MM.1S (cell line): ENCODE measurements at regions not wholly inside any gene's neighbourhood (a gene's known extent, or its start where the extent isn't known, plus 50 kb on each side); places are given as distances from the start of the nearest gene placed in this dataset.
"Not testable (repeated sequence)": the region's sequence is repeated elsewhere in the genome, so short reads cannot be mapped to it uniquely, and the experiment has no call there.

Experiments
- DNase-seq: peaks from one replicate; pipeline ENCODE4 v3.0.0-alpha.2; 2015
- H2AFZ ChIP-seq: fragments of 300-600 bp; sonication (generic); 2 replicates; pipeline ENCODE4 v1.6.0; 2016; ENCODE audit warnings: antibody characterized with exemption, low read length
- H3F3A ChIP-seq: fragments of 300-600 bp; sonication (generic); 2 replicates; pipeline ENCODE4 v1.6.1; 2016; ENCODE audit warnings: mild to moderate bottlenecking, antibody characterized with exemption, low read length, moderate library complexity, mixed read lengths; ENCODE audit not compliant: insufficient read depth
- H3K27ac ChIP-seq: fragments of 300-600 bp; sonication (generic); 2 replicates; pipeline ENCODE4 v1.5.1; 2016; ENCODE audit warnings: mild to moderate bottlenecking, low read length
- H3K27me3 ChIP-seq: fragments of 300-600 bp; sonication (generic); replicated peaks from 2 replicates; pipeline ENCODE4 v1.6.0; 2016; ENCODE audit warnings: low read length; ENCODE audit not compliant: insufficient read depth
- H3K36me3 ChIP-seq: fragments of 300-600 bp; sonication (generic); replicated peaks from 2 replicates; pipeline ENCODE4 v1.6.1; 2016; ENCODE audit warnings: mild to moderate bottlenecking, low read length, mixed read lengths; ENCODE audit not compliant: insufficient read depth
- H3K4me1 ChIP-seq: fragments of 300-600 bp; sonication (generic); 2 replicates; pipeline ENCODE4 v1.6.1; 2016; ENCODE audit warnings: low read length, mixed read lengths
- H3K4me2 ChIP-seq: fragments of 300-600 bp; sonication (generic); 2 replicates; pipeline ENCODE4 v1.6.0; 2016; ENCODE audit warnings: low read depth, low read length
- H3K4me3 ChIP-seq: fragments of 300-600 bp; sonication (generic); 2 replicates; pipeline ENCODE4 v1.5.1; 2016; ENCODE audit warnings: low read length, mixed read lengths
- H3K79me2 ChIP-seq: fragments of 300-600 bp; sonication (generic); 2 replicates; pipeline ENCODE4 v1.6.1; 2016; ENCODE audit warnings: mixed run types, low read length, mixed read lengths
- H3K9ac ChIP-seq: fragments of 300-600 bp; sonication (generic); 2 replicates; pipeline ENCODE4 v1.6.1; 2016; ENCODE audit warnings: low read length, mixed read lengths
- H3K9me2 ChIP-seq: fragments of 300-600 bp; sonication (generic); replicated peaks from 2 replicates; pipeline ENCODE4 v1.6.1; 2016; ENCODE audit warnings: mild to moderate bottlenecking, low read length, mixed read lengths; ENCODE audit not compliant: insufficient read depth
- H3K9me3 ChIP-seq: fragments of 300-600 bp; sonication (generic); replicated peaks from 2 replicates; pipeline ENCODE4 v1.6.1; 2016; ENCODE audit warnings: mild to moderate bottlenecking, low read length, mixed read lengths; ENCODE audit not compliant: insufficient read depth
- H4K20me1 ChIP-seq: fragments of 300-600 bp; sonication (generic); 2 replicates; pipeline ENCODE4 v1.6.1; 2016; ENCODE audit warnings: mild to moderate bottlenecking, low read length, moderate library complexity, mixed read lengths; ENCODE audit not compliant: insufficient read depth
- CTCF ChIP-seq: fragments of 300-600 bp; sonication (generic); IDR thresholded peaks from 2 replicates; pipeline ENCODE4 v1.5.1; 2016; ENCODE audit warnings: antibody characterized with exemption, low read length, mixed read lengths
- EZH2 ChIP-seq: fragments of 300-600 bp; sonication (generic); optimal IDR thresholded peaks from 2 replicates; pipeline ENCODE3; 2017; ENCODE audit warnings: low read depth, mild to moderate bottlenecking, antibody characterized with exemption, low read length, mixed read lengths
- EZH2phosphoT487 ChIP-seq: fragments of 300-600 bp; sonication (generic); IDR thresholded peaks from 2 replicates; pipeline ENCODE4 v1.6.1; 2018; ENCODE audit warnings: antibody characterized with exemption, low read length

DNA sequence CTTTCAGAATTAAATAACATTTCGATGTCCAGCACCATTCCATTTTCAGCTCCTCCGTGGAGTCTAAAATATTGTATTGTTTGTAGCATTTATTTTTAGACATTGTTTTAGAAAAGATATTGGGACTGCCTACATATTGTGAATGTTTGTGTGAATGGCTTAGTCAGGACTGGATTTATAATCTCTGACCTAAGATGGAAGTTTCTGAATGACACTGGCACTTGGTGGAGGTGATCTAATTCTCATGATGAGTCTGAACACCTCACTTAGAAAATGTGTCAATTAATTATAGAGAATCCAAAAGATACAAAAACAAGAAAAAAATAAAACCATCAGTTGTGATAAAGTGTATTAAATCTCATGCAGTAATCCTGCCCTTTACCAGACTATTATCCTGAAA, 60.8 kb upstream of the HBS1L start:
- DNase-seq = no peak
- Histone ChIP-seq H3K27me3 (no peaks in the 10 kb centered on the region), H2AFZ (no peak overlapping the region), H3K4me1 (peaks cover 23% of the 10 kb centered on the region), H3K9me2 (no peaks in the 10 kb centered on the region), H3K9me3 (no peaks in the 10 kb centered on the region), H3K27ac (no peak overlapping the region), H3K4me2 (no peak overlapping the region), H3F3A (peaks cover 6% of the 10 kb centered on the region), H3K9ac (no peak overlapping the region), H3K36me3 (no peaks in the 10 kb centered on the region), H3K4me3 (no peak overlapping the region), H3K79me2 (no peaks in the 10 kb centered on the region), H4K20me1 (no peaks in the 10 kb centered on the region)
- TF ChIP-seq EZH2phosphoT487 = no peak
- TF ChIP-seq EZH2 = no peak
- TF ChIP-seq CTCF = no peak

- no peak overlapping the region for H2AFZ ChIP-seq
- no peak for TF ChIP-seq EZH2
- TF ChIP-seq CTCF = no peak
- no peak for TF ChIP-seq EZH2phosphoT487
- H3K4me1 ChIP-seq = peaks cover 23% of the 10 kb centered on the region
- no peak overlapping the region for H3K27ac ChIP-seq
- H4K20me1 ChIP-seq = no peaks in the 10 kb centered on the region
- H3K9ac ChIP-seq = no peak overlapping the region
- H3K9me3 ChIP-seq = no peaks in the 10 kb centered on the region
- H3F3A ChIP-seq = peaks cover 6% of the 10 kb centered on the region
- no peaks in the 10 kb centered on the region for H3K79me2 ChIP-seq
- no peak for DNase-seq
- H3K9me2 ChIP-seq = no peaks in the 10 kb centered on the region
- H3K27me3 ChIP-seq = no peaks in the 10 kb centered on the region
- no peak overlapping the region for H3K4me3 ChIP-seq
- H3K36me3 ChIP-seq = no peaks in the 10 kb centered on the region
- H3K4me2 ChIP-seq = no peak overlapping the region; the same call in 1 of the 2 replicates
Observed at GRCh38 chr6:135114355-135115145, 59.9 kb upstream of the HBS1L start.

DNA sequence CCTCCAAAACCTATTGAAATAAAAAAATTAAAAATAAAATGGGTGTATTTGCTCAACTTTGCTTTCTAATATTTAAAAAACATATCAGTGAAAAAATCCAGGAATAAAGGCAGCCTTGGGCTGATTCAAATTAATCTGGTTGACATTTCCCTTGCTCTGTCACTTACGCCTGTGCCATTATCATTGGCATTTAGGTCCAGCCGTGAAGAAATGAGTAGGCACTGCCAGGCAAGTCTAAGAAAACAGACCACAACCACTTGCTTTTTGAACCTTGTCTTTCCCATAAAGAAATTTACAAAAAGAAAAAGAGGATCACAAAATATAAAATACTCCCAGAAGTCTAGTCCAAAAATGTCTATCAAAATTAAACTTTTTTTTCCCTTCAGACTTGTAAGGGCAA, 59.2 kb upstream of the HBS1L start:
- Histone ChIP-seq H3K27ac (no peak overlapping the region), H4K20me1 (no peaks in the 10 kb centered on the region), H3K27me3 (no peaks in the 10 kb centered on the region), H3K9me2 (no peaks in the 10 kb centered on the region), H3K4me2 (no peak overlapping the region; the same call in 1 of the 2 replicates), H3F3A (peaks cover 6% of the 10 kb centered on the region), H3K4me1 (peaks cover 23% of the 10 kb centered on the region), H3K79me2 (no peaks in the 10 kb centered on the region), H3K9me3 (no peaks in the 10 kb centered on the region), H2AFZ (no peak overlapping the region), H3K9ac (no peak overlapping the region), H3K36me3 (no peaks in the 10 kb centered on the region), H3K4me3 (no peak overlapping the region)
- DNase-seq = no peak
- TF ChIP-seq EZH2 (no peak), EZH2phosphoT487 (no peak), CTCF (no peak)

DNA sequence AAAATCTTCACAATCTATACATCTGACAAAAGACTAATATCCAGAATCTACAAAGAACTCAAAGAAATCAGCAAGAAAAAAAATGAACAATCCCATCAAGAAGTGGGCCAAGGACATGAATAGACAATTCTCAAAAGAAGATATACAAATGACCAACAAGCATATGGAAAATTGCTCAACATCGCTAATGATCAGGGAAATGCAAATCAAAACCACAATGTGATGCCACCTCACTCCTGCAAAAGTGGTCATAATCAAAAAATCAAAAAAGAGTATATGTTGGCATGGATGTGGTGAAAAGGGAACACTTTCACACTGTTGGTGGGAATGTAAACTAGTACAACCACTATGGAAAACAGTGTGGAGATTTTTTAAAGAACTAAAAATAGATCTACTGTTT, 58.3 kb upstream of the HBS1L start:
- H4K20me1 ChIP-seq, H3K4me2 ChIP-seq, H3K27me3 ChIP-seq, H3F3A ChIP-seq, H3K9me2 ChIP-seq, H3K27ac ChIP-seq, DNase-seq, H3K4me3 ChIP-seq, H3K36me3 ChIP-seq, H3K79me2 ChIP-seq, H2AFZ ChIP-seq, H3K9me3 ChIP-seq, H3K9ac ChIP-seq: not testable (repeated sequence)
- peaks cover 23% of the 10 kb centered on the region for H3K4me1 ChIP-seq

- not testable (repeated sequence) for DNase-seq, H3K9me3 ChIP-seq, H3K36me3 ChIP-seq, H4K20me1 ChIP-seq, H3K27me3 ChIP-seq, H3K4me3 ChIP-seq, H3K79me2 ChIP-seq, H3K4me2 ChIP-seq, H3K9ac ChIP-seq, H3K9me2 ChIP-seq, H3F3A ChIP-seq, H3K27ac ChIP-seq, H2AFZ ChIP-seq
- H3K4me1 ChIP-seq = peaks cover 10% of the 10 kb centered on the region
Observed at GRCh38 chr6:135110261-135110781, 55.7 kb upstream of the HBS1L start.
